ENCODE measurements at regions not wholly inside any gene's neighbourhood (a gene's known extent, or its start where the extent isn't known, plus 50 kb on each side); places are given as distances from the start of the nearest gene placed in this dataset.

DNA sequence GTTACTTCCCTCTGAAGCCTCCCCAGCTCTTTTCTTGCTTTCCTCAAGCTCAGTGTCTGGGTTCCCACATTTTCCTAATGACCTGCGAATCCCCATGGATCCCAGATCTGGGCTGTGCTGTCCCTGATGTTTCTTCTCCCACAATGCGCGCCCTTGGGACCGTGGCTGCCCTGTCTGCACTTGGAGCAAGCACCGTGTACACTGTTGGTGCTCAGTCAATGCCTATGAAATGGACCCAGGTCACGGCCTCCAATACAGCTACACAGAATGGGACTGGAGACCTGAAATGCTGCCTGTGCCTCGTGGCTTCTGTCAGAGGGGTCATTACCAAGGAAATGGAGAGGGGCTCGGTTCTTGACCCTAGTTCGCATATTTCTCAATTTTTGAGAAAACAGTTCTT, 160.1 kb upstream of the SOX1 start:
- intact Hi-C loops (cut with DNase I): no loop called here
- DNase-seq: peak in 3 of 10 donors; percentile 39 to 51 (median 42)

DNA sequence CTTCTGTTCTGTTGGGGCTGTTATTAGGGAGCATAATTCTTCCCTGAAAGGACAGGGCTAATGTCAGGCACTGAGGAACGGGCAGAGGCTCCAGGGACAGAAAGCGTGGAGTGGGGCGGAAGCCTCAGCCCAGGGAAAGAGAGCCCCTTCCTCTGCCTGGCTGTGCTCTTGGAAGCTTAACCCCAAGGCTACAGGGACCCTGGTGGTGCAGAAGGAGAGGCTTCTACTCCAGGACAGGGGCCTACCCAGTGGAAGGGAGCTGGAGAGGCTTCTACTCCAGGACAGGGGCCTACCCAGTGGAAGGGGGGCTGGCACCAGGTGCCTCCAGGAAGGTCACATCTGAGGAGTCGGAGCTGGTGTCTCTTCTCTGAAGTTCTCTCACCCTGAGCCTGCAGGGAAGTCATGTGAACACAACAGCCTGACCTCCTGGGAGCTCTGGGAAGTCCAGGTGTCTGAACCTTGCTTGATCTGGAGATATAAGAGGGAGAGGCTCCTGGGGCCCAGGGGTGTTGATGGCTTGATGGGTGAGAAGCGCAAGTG, 159.5 kb upstream of the SOX1 start:
- intact Hi-C loops (cut with DNase I): no loop called here
- DNase-seq: peak in 2 of 10 donors; percentile 30 to 57

GRCh38 chr13:111908361-111908760, 158.6 kb upstream of the SOX1 start:
- DNase-seq: peak in 3 of 10 donors; percentile 43 to 78 (median 50)
- intact Hi-C loops (cut with DNase I): no loop called here

- intact Hi-C loops (cut with DNase I): no loop called here
- peak in 3 of 10 donors; percentile 45 to 68 (median 62) for DNase-seq
Measured at GRCh38 chr13:111908981-111909380, 158.0 kb upstream of the SOX1 start.

GRCh38 chr13:111909501-111909900, 157.4 kb upstream of the SOX1 start:
- peak in 2 of 10 donors; percentile 26 to 71 for DNase-seq
- intact Hi-C loops (cut with DNase I): no loop called here

GRCh38 chr13:111909971-111910671, 156.8 kb upstream of the SOX1 start:
- peak in 3 of 10 donors; percentile 62 to 73 (median 73) for DNase-seq

GRCh38 chr13:111911121-111911720, 155.7 kb upstream of the SOX1 start:
- DNase-seq: no peak
- intact Hi-C loops (cut with DNase I): no loop called here

More at GRCh38 chr13:111909971-111910671, 156.8 kb upstream of the SOX1 start:
- intact Hi-C loops (cut with DNase I): no loop called here

GRCh38 chr13:111911754-111912452, 155.0 kb upstream of the SOX1 start:
- DNase-seq: peak in 3 of 10 donors; percentile 2 to 39 (median 26)
- intact Hi-C loops (cut with DNase I): no loop called here

GRCh38 chr13:111912453-111912866, 154.5 kb upstream of the SOX1 start:
- intact Hi-C loops (cut with DNase I): no loop called here
- DNase-seq: peak in 2 of 10 donors; percentile 53 to 63

DNA sequence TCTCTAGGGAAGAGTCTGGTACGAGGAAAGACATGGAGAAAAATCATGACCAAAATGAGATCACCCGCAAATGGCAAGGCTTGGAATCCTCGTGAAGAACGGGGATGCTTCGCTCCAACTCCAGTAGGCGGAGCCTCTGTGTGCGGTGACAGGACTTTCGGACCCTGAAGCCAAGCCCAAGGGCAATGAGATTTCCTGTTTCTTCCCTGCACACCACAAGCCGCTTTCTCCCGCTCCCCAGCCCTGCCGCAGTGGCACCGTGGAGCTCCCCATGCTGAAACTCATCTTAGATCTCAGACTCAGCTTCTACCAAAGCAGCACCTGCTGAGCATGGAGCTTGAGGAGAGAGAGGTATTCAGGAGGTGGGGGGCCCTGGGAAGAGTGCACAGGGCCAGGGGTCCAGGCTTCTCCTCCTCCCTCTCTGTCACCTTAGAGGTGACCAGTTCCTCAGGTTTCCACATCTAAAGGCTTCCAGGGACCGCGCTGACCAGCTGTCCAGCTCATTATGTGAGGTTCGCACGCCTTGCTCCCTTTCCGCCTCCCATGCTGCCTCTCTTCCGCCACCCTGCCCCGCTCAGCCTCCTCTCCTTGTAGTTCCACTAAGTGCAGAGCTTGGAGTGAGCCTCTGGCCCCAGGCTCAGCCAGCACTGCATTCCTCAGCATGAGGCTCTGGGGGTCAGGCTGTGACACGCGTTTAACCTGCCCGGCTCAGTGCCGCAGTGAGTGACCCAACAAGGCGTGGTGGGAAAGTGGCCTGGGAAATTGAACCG, 153.8 kb upstream of the SOX1 start:
- peak in 3 of 10 donors; percentile 55 to 74 (median 62) for DNase-seq
- intact Hi-C loops (cut with DNase I): no loop called here

- intact Hi-C loops (cut with DNase I): no loop called here
Measured at GRCh38 chr13:111913761-111914140, 153.2 kb upstream of the SOX1 start.

GRCh38 chr13:111914241-111915103, 152.5 kb upstream of the SOX1 start:
- intact Hi-C loops (cut with DNase I): no loop called here
- DNase-seq: peak in 2 of 10 donors; percentile 60 to 71

More at GRCh38 chr13:111913761-111914140, 153.2 kb upstream of the SOX1 start:
- peak in 2 of 10 donors; percentile 64 to 67 for DNase-seq

- intact Hi-C loops (cut with DNase I): no loop called here
- peak in 3 of 10 donors; percentile 37 to 70 (median 61) for DNase-seq
Measured at GRCh38 chr13:111915104-111915551, 151.8 kb upstream of the SOX1 start.

GRCh38 chr13:111916201-111916600, 150.7 kb upstream of the SOX1 start:
- DNase-seq: peak in 1 of 10 donors; percentile 13
- intact Hi-C loops (cut with DNase I): no loop called here

GRCh38 chr13:111917086-111917485, 149.9 kb upstream of the SOX1 start:
- DNase-seq: peak in 3 of 10 donors; percentile 37 to 67 (median 63)
- intact Hi-C loops (cut with DNase I): no loop called here

DNA sequence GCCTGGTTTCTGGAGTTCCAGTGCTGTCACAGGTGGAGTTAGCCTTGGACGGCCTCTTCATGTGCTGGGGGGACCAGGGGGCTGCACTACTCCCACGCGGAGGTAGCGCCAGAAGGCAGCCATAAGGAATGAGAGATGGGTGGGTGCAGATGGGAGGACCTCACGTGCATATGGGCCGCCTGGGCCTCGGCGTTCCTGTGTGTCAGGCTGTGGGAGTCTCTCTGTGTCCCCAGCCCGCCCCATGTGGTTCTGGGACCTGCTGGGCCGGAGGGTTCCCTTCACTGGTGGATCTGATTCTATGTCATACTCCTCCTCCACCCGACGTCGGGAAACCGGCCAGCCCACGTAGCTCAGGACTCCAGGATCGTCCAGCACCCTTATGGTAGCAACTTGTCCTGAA, 149.0 kb upstream of the SOX1 start:
- DNase-seq: peak in 3 of 10 donors; percentile 24 to 73 (median 66)
- intact Hi-C loops (cut with DNase I): no loop called here

DNA sequence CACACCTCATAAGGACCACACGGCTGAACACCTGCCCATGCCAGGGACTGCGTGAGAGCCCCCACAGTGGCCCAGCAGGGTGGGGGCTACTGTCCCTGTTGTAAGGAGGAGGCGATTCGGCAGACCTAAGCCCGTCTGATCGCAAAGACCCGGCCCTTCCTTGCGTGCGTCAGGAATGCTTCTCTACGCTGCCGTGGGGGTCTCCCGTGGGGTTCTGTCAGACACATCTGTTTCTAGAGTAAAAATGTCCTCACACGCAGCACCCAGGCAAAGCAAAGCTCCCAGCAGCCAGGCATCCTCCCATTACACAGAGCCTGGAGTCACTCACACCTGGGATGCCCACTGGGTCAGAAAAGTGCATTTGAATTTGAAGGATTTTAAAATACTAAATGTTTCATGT, 147.7 kb upstream of the SOX1 start:
- intact Hi-C loops (cut with DNase I): no loop called here

GRCh38 chr13:111919849-111920248, 147.1 kb upstream of the SOX1 start:
- intact Hi-C loops (cut with DNase I): no loop called here
- peak in 2 of 10 donors; percentile 22 to 46 for DNase-seq

More for the DNA sequence above, 147.7 kb upstream of the SOX1 start:
- peak in 2 of 10 donors; percentile 25 to 64 for DNase-seq
